GM12878 (cell line): ENCODE measurements at regions not wholly inside any gene's neighbourhood (a gene's known extent, or its start where the extent isn't known, plus 50 kb on each side); places are given as distances from the start of the nearest gene placed in this dataset.

Source experiments
- CHD2 ChIP-seq: IDR thresholded peaks from 2 replicates; pipeline ENCODE4 v1.6.1; 2011; ENCODE audit warnings: low read depth, low read length, improper control_type of control experiment, borderline replicate concordance
- FOXM1 ChIP-seq: IDR thresholded peaks from 2 replicates; pipeline ENCODE4 v1.6.1; 2012; ENCODE audit warnings: low read depth, mild to moderate bottlenecking, inconsistent platforms, low read length, moderate library complexity
- IKZF2 ChIP-seq, 2 experiments: fragments of 450-650 bp; IDR thresholded peaks; 2 replicates each; pipeline ENCODE4 v1.6.1; 2017; ENCODE audit warnings: mild to moderate bottlenecking in 2 of 2, moderate library complexity in 2 of 2
- RELA ChIP-seq: fragments of 450-650 bp; IDR thresholded peaks from 2 replicates; pipeline ENCODE4 v1.8.0; 2014; ENCODE audit warnings: borderline replicate concordance; ENCODE audit not compliant: partially characterized antibody
- SMAD1 ChIP-seq: fragments of 450-650 bp; IDR thresholded peaks from 2 replicates; pipeline ENCODE4 v1.6.1; 2018; ENCODE audit warnings: mild to moderate bottlenecking, low read depth; ENCODE audit not compliant: partially characterized antibody
- SMAD5 ChIP-seq: IDR thresholded peaks from 2 replicates; pipeline ENCODE4 v1.6.1; 2016; ENCODE audit warnings: antibody characterized with exemption, low read depth
- SREBF1 ChIP-seq: IDR thresholded peaks from 2 replicates; pipeline ENCODE4 v1.6.1; 2012; ENCODE audit warnings: mild to moderate bottlenecking, low read length
- ZBTB11 ChIP-seq: fragments of 450-650 bp; formaldehyde crosslinking; IDR thresholded peaks from 2 replicates; pipeline ENCODE4 v1.5.0; 2022; ENCODE audit warnings: mild to moderate bottlenecking, missing genetic modification characterization
- ZNF622 ChIP-seq: fragments of 450-650 bp; IDR thresholded peaks from 2 replicates; pipeline ENCODE4 v1.6.1; 2017; ENCODE audit warnings: mild to moderate bottlenecking, inconsistent platforms
- TF ChIP-seq, protein P1 (sequence below): IDR thresholded peaks from 2 replicates; pipeline ENCODE4 v1.6.1; 2012; ENCODE audit warnings: low read length, inconsistent platforms
- TF ChIP-seq, protein P2 (sequence below): fragments of 450-650 bp; IDR thresholded peaks from 2 replicates; pipeline ENCODE4 v1.6.1; 2017; ENCODE audit warnings: borderline replicate concordance

GRCh38 chr14:105887692-105888091, 361.3 kb downstream of the TMEM121 start (continued):
- TF ChIP-seq, protein P1, sequence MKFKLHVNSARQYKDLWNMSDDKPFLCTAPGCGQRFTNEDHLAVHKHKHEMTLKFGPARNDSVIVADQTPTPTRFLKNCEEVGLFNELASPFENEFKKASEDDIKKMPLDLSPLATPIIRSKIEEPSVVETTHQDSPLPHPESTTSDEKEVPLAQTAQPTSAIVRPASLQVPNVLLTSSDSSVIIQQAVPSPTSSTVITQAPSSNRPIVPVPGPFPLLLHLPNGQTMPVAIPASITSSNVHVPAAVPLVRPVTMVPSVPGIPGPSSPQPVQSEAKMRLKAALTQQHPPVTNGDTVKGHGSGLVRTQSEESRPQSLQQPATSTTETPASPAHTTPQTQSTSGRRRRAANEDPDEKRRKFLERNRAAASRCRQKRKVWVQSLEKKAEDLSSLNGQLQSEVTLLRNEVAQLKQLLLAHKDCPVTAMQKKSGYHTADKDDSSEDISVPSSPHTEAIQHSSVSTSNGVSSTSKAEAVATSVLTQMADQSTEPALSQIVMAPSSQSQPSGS, result no peak
- TF ChIP-seq FOXM1 (no peak), SREBF1 (no peak), CHD2 (no peak), SMAD5 (no peak), RELA (no peak), ZNF622 (no peak), ZBTB11 (CRISPR knock-in tag) (no peak), IKZF2 (IDR thresholded peaks at IDR 0.05) (no peak), SMAD1 (no peak)
- TF ChIP-seq, protein P2, sequence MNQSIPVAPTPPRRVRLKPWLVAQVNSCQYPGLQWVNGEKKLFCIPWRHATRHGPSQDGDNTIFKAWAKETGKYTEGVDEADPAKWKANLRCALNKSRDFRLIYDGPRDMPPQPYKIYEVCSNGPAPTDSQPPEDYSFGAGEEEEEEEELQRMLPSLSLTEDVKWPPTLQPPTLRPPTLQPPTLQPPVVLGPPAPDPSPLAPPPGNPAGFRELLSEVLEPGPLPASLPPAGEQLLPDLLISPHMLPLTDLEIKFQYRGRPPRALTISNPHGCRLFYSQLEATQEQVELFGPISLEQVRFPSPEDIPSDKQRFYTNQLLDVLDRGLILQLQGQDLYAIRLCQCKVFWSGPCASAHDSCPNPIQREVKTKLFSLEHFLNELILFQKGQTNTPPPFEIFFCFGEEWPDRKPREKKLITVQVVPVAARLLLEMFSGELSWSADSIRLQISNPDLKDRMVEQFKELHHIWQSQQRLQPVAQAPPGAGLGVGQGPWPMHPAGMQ, result no peak
